ENCODE measurements at regions not wholly inside any gene's neighbourhood (a gene's known extent, or its start where the extent isn't known, plus 50 kb on each side); places are given as distances from the start of the nearest gene placed in this dataset.

- H3K36me3 ChIP-seq (replicated peaks): no peaks in the 10 kb centered on the region
- no peak for TF ChIP-seq CTCF (IDR thresholded peaks at IDR 0.05; ENCODE audit: low read depth, low read length, missing control alignments)
- in situ Hi-C loops (cut with HindIII; ENCODE audit: low pct_ligation_motif_present, low sequenced_read_pairs): no loop called here
- no peak overlapping the region for H3K4me3 ChIP-seq (ENCODE audit: low read depth, low read length)
- no peak overlapping the region for H3K27ac ChIP-seq
- no peaks in the 10 kb centered on the region for H3K27me3 ChIP-seq (replicated peaks)
- DNase-seq: no peak
Measured at GRCh38 chr2:225226441-225226840, 173.1 kb upstream of the NYAP2 start.

GRCh38 chr2:225223301-225223700 is 176.2 kb upstream of the NYAP2 start:
- no peak for DNase-seq
- in situ Hi-C loops (cut with HindIII; ENCODE audit: low pct_ligation_motif_present, low sequenced_read_pairs): no loop called here
- TF ChIP-seq CTCF (IDR thresholded peaks at IDR 0.05; ENCODE audit: low read depth, low read length, missing control alignments): no peak
- Histone ChIP-seq H3K27ac (no peak overlapping the region), H3K27me3 (replicated peaks) (no peaks in the 10 kb centered on the region), H3K4me3 (ENCODE audit: low read depth, low read length) (no peak overlapping the region), H3K36me3 (replicated peaks) (no peaks in the 10 kb centered on the region)

GRCh38 chr2:225207471-225207870 is 165.2 kb upstream of the DOCK10 start:
- in situ Hi-C loops (cut with HindIII; ENCODE audit: low pct_ligation_motif_present, low sequenced_read_pairs): no loop called here
- Histone ChIP-seq H3K4me3 (ENCODE audit: low read depth, low read length) (no peak overlapping the region), H3K36me3 (replicated peaks) (no peaks in the 10 kb centered on the region), H3K27ac (no peak overlapping the region), H3K27me3 (replicated peaks) (no peaks in the 10 kb centered on the region)
- TF ChIP-seq CTCF (IDR thresholded peaks at IDR 0.05; ENCODE audit: low read depth, low read length, missing control alignments): no peak
- DNase-seq: no peak

GRCh38 chr2:225207043-225207442 is 164.8 kb upstream of the DOCK10 start:
- no peak for DNase-seq
- Histone ChIP-seq H3K27ac (no peak overlapping the region), H3K36me3 (replicated peaks) (no peaks in the 10 kb centered on the region), H3K27me3 (replicated peaks) (no peaks in the 10 kb centered on the region), H3K4me3 (ENCODE audit: low read depth, low read length) (no peak overlapping the region)
- no peak for TF ChIP-seq CTCF (IDR thresholded peaks at IDR 0.05; ENCODE audit: low read depth, low read length, missing control alignments)
- in situ Hi-C loops (cut with HindIII; ENCODE audit: low pct_ligation_motif_present, low sequenced_read_pairs): no loop called here

GRCh38 chr2:225196579-225196978 is 154.3 kb upstream of the DOCK10 start:
- H3K36me3 ChIP-seq (replicated peaks): no peaks in the 10 kb centered on the region
- in situ Hi-C loops (cut with HindIII; ENCODE audit: low pct_ligation_motif_present, low sequenced_read_pairs): no loop called here
- H3K27ac ChIP-seq: no peak overlapping the region
- no peak for TF ChIP-seq CTCF (IDR thresholded peaks at IDR 0.05; ENCODE audit: low read depth, low read length, missing control alignments)
- DNase-seq: no peak
- no peak overlapping the region for H3K4me3 ChIP-seq (ENCODE audit: low read depth, low read length)
- H3K27me3 ChIP-seq (replicated peaks): no peaks in the 10 kb centered on the region

GRCh38 chr2:225192869-225193268 is 150.6 kb upstream of the DOCK10 start:
- DNase-seq: peak; percentile 11
- Histone ChIP-seq H3K36me3 (replicated peaks) (no peaks in the 10 kb centered on the region), H3K27ac (no peak overlapping the region), H3K4me3 (ENCODE audit: low read depth, low read length) (no peak overlapping the region), H3K27me3 (replicated peaks) (no peaks in the 10 kb centered on the region)
- TF ChIP-seq CTCF (IDR thresholded peaks at IDR 0.05; ENCODE audit: low read depth, low read length, missing control alignments): no peak
- in situ Hi-C loops (cut with HindIII; ENCODE audit: low pct_ligation_motif_present, low sequenced_read_pairs): no loop called here
